Thyroid gland (tissue), 4 donors: ENCODE measurements at regions not wholly inside any gene's neighbourhood (a gene's known extent, or its start where the extent isn't known, plus 50 kb on each side); places are given as distances from the start of the nearest gene placed in this dataset.

Experiments used
- DNase-seq, 2 donors: peaks; one replicate each; pipeline ENCODE4 v3.0.0-alpha.2; 2019
- H3K27ac ChIP-seq, 3 donors: fragments of 200-600 bp; sonication (generic); 1 replicate in 2 of 3; 2 replicates in 1 of 3; pipeline ENCODE4 v1.5.1; 2016 to 2019; ENCODE audit warnings: mild to moderate bottlenecking in 1 of 3, moderate library complexity in 1 of 3
- H3K27me3 ChIP-seq: fragments of 200-600 bp; sonication (generic); one replicate; pipeline ENCODE4 v1.5.1; 2019
- H3K36me3 ChIP-seq, 2 donors: fragments of 200-600 bp; sonication (generic); one replicate each; pipeline ENCODE4 v1.5.1; 2016 to 2019
- H3K4me1 ChIP-seq, 2 donors: fragments of 200-600 bp; sonication (generic); one replicate each; pipeline ENCODE4 v1.5.1; 2017 to 2019
- H3K4me3 ChIP-seq, 3 donors: fragments of 200-600 bp; sonication (generic); replicated peaks in 1 of 3; 1 replicate in 2 of 3; 2 replicates in 1 of 3; pipeline ENCODE4 v1.5.1; 2016; ENCODE audit warnings: mild to moderate bottlenecking in 1 of 3
- H3K9me3 ChIP-seq: fragments of 200-600 bp; sonication (generic); one replicate; pipeline ENCODE4 v1.5.1; 2017
- CTCF ChIP-seq, 6 experiments: fragments of 200-600 bp in 3 of 6; fragments of 450-650 bp in 3 of 6; sonication (generic) in 3 of 6; IDR thresholded peaks; one replicate each; pipeline ENCODE4 v1.5.1; 2016 to 2019; ENCODE audit warnings: antibody characterized with exemption in 6 of 6, mild to moderate bottlenecking in 2 of 6, inconsistent platforms in 1 of 6, moderate library complexity in 1 of 6
- POLR2A ChIP-seq, 2 donors: fragments of 450-650 bp; IDR thresholded peaks; one replicate each; pipeline ENCODE4 v1.6.1; 2017; ENCODE audit warnings: antibody characterized with exemption in 2 of 2, mild to moderate bottlenecking in 2 of 2, moderate library complexity in 1 of 2
- WGBS, 2 donors: methylation state at CpG; one replicate each; pipeline ENCODE4 v1.1.5; 2017; 5-methylcytosine and 5-hydroxymethylcytosine counted together
- intact Hi-C: fragments of 100-400 bp; cut with DNase I; formaldehyde crosslinking; loops from one replicate; pipeline ENCODE4 v1.15.1; 2023

- Histone ChIP-seq H3K9me3 (no peaks in the 10 kb centered on the region), H3K27ac (no peak overlapping the region), H3K4me3 (no peak overlapping the region), H3K27me3 (no peaks in the 10 kb centered on the region), H3K36me3 (no peaks in the 10 kb centered on the region), H3K4me1 (no peaks in the 10 kb centered on the region)
- TF ChIP-seq POLR2A (IDR thresholded peaks at IDR 0.05) = no peak
- no peak for TF ChIP-seq CTCF (IDR thresholded peaks at IDR 0.05)
- DNase-seq = no peak
- intact Hi-C loops = no loop called here
- WGBS, 2 donors = 89 to 92% methylated on average over 9 of the region's 9 CpGs
Measured at GRCh38 chr2:163269374-163270021, 430.9 kb upstream of the KCNH7 start.

GRCh38 chr2:163266772-163267171, 428.2 kb upstream of the KCNH7 start:
- intact Hi-C loops = no loop called here

GRCh38 chr2:163265562-163265961, 427.0 kb upstream of the KCNH7 start:
- H3K4me3 ChIP-seq = no peak overlapping the region
- no peaks in the 10 kb centered on the region for H3K27me3 ChIP-seq
- DNase-seq = no peak
- no peaks in the 10 kb centered on the region for H3K9me3 ChIP-seq
- TF ChIP-seq POLR2A (IDR thresholded peaks at IDR 0.05) = no peak
- no peak for TF ChIP-seq CTCF (IDR thresholded peaks at IDR 0.05)
- intact Hi-C loops = no loop called here
- no peaks in the 10 kb centered on the region for H3K36me3 ChIP-seq
- H3K4me1 ChIP-seq = no peaks in the 10 kb centered on the region
- no peak overlapping the region for H3K27ac ChIP-seq

More at GRCh38 chr2:163266772-163267171, 428.2 kb upstream of the KCNH7 start:
- Histone ChIP-seq H3K4me3 (no peak overlapping the region), H3K27ac (no peak overlapping the region), H3K9me3 (no peaks in the 10 kb centered on the region), H3K27me3 (no peaks in the 10 kb centered on the region), H3K36me3 (no peaks in the 10 kb centered on the region), H3K4me1 (no peaks in the 10 kb centered on the region)
- TF ChIP-seq POLR2A (IDR thresholded peaks at IDR 0.05) (no peak), CTCF (IDR thresholded peaks at IDR 0.05) (no peak)
- no peak for DNase-seq
- 66 to 78% methylated on average over 1 of the region's 1 CpG for WGBS, 2 donors

- TF ChIP-seq CTCF (IDR thresholded peaks at IDR 0.05) = no peak
- no peak for TF ChIP-seq POLR2A (IDR thresholded peaks at IDR 0.05)
- H3K36me3 ChIP-seq = no peaks in the 10 kb centered on the region
- 56 to 62% methylated on average over 1 of the region's 1 CpG for WGBS, 2 donors
- H3K27ac ChIP-seq = no peak overlapping the region
- H3K9me3 ChIP-seq = no peaks in the 10 kb centered on the region
- intact Hi-C loops = no loop called here
- H3K4me1 ChIP-seq = no peaks in the 10 kb centered on the region
- no peak overlapping the region for H3K4me3 ChIP-seq
- no peak for DNase-seq
- no peaks in the 10 kb centered on the region for H3K27me3 ChIP-seq
Measured at GRCh38 chr2:163264341-163264740, 425.8 kb upstream of the KCNH7 start.

GRCh38 chr2:163259489-163259888, 420.9 kb upstream of the KCNH7 start:
- H3K36me3 ChIP-seq = no peaks in the 10 kb centered on the region
- H3K4me1 ChIP-seq = no peaks in the 10 kb centered on the region
- H3K27me3 ChIP-seq = no peaks in the 10 kb centered on the region
- intact Hi-C loops = no loop called here
- no peak overlapping the region for H3K4me3 ChIP-seq
- no peak for TF ChIP-seq CTCF (IDR thresholded peaks at IDR 0.05)
- TF ChIP-seq POLR2A (IDR thresholded peaks at IDR 0.05) = no peak
- no peak overlapping the region for H3K27ac ChIP-seq
- no peak for DNase-seq
- H3K9me3 ChIP-seq = no peaks in the 10 kb centered on the region
